ENCODE measurements at regions not wholly inside any gene's neighbourhood (a gene's known extent, or its start where the extent isn't known, plus 50 kb on each side); places are given as distances from the start of the nearest gene placed in this dataset.

DNA sequence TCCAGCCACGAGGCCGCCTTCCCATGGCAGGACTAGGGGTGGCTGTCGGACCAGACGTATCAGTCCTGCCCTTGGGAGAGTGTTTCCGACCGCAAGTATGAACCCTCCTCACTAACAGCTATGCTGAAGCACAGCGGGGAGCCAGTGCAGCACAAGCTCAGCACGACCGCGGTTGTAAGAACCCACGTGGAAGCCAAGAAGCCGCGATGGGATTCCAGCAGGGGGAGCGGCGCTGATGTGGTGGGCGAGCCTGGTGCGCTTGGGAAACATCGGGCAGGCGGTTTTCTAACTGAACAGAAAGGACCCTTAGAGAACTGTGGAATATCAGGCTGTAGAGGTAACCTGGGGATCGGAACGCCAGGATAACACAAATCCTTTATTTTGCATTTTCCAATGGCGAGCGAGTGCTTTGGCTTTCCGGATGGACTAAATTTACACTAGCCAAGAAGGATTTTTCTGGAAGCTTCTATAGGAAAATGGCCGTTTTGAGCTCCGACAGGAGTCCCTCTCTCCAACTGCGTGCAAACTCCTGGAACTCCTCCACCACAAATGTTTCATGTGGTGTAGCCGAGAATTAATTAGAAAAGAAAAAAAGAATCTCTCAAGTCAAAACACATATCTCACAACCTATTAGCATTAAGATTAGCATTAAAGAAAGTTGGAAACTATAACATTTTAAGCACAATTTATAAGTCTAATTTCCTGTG lies 132.0 kb upstream of the MYCN start:
- TF ChIP-seq, protein P1, sequence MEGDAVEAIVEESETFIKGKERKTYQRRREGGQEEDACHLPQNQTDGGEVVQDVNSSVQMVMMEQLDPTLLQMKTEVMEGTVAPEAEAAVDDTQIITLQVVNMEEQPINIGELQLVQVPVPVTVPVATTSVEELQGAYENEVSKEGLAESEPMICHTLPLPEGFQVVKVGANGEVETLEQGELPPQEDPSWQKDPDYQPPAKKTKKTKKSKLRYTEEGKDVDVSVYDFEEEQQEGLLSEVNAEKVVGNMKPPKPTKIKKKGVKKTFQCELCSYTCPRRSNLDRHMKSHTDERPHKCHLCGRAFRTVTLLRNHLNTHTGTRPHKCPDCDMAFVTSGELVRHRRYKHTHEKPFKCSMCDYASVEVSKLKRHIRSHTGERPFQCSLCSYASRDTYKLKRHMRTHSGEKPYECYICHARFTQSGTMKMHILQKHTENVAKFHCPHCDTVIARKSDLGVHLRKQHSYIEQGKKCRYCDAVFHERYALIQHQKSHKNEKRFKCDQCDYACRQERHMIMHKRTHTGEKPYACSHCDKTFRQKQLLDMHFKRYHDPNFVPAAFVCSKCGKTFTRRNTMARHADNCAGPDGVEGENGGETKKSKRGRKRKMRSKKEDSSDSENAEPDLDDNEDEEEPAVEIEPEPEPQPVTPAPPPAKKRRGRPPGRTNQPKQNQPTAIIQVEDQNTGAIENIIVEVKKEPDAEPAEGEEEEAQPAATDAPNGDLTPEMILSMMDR (IDR thresholded peaks at IDR 0.05) = no peak
- no peak for TF ChIP-seq ZFX (IDR thresholded peaks at IDR 0.05; ENCODE audit: borderline replicate concordance)
- no peak overlapping the region for H3K27ac ChIP-seq

DNA sequence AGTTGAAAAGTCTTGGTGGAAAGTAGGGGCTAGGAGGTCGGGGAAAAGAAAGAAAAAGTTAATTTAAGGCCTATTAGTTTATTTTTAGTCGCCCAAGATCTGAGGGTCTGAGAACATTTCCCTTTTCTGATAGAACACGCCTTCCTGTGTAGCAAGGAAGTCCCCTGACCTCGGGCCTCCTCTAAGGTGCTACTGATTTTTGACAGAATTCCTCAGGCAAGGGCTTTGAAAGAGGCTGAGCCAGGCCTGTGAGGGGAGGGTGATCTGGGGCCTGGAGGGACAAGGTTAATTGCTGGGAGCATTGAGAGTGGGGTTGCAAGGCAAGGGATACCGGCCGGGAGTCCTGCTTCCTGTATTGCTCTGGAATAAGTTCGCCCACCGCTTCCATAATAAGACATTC lies 131.4 kb upstream of the MYCN start:
- no peak overlapping the region for H3K27ac ChIP-seq
- TF ChIP-seq ZFX (IDR thresholded peaks at IDR 0.05; ENCODE audit: borderline replicate concordance) = no peak
- TF ChIP-seq, protein P1 (IDR thresholded peaks at IDR 0.05) = no peak

DNA sequence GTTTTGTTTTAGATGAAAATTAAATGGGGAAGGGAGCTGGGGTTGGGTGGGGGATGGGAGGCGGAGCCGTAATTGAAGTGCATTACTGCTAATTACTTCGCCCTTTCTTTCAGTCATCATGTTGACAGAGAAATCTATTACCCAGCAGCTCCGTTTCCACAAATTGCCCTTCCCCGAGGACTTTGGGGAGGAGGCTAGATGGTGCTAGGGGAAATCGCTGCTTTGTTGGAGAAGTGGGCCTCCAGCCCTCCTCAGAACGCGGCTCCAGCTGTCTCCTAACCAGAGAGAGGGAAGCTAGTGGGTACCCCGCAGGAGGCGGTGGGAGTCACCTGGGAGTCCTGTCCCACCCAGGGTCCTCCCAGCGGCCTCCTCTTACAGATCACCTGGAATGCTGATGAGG lies 130.9 kb upstream of the MYCN start:
- TF ChIP-seq, protein P1 (IDR thresholded peaks at IDR 0.05) = no peak
- no peak for TF ChIP-seq ZFX (IDR thresholded peaks at IDR 0.05; ENCODE audit: borderline replicate concordance)
- no peak overlapping the region for H3K27ac ChIP-seq

DNA sequence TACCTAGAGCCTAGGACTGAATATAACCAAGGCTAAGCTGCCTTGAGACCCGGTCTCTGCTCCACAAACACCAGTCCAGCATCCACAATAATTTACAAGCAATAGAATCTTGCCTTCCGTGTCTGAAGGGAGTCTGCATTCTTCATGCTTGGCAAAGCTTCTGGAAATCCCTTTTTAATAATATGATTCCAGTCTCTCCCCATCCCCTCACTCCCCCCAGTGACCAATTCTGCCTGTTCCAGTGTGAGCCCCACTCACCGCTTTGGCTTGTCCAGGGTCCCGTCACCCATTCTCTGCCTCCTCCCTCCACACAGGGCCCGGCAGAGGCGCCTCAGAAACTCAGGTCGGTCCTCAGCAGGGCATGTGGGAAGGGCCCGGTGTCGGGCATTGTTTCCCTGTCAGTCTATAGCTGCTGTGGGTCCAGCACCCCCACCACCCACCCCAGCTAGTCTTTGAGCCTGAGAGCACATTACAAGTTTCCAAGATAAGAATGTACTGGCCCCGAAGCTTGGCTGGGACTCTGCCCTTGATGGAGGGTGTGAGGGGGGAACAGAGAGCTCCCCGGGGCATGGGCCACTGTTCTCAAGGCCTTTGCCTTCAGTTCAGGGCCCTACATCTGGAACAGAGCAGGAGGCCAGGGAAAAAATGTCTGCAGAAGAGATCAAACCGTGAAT lies 129.7 kb upstream of the MYCN start:
- TF ChIP-seq, protein P1 (IDR thresholded peaks at IDR 0.05) = no peak
- TF ChIP-seq ZFX (IDR thresholded peaks at IDR 0.05; ENCODE audit: borderline replicate concordance) = no peak

DNA sequence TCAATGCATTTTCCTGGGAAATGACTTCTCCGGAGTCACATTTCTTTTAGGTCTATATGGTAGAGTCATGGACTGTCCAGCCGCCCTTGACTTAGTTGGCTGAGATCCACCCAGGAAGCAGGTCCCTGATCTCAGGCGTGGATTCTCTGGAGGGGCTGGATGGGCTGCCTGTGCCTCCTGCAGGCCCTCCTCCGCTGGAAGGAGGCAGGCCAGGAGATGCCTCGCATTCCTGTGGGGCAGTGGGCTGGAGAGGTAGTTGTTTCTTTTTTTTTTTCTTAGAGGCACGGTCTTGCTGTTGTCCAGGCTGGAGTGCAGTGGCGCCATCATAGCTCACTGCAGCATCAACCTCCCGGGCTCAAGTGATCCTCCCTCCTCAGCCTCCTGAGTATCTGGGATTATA lies 129.0 kb upstream of the MYCN start:
- no peak for TF ChIP-seq ZFX (IDR thresholded peaks at IDR 0.05; ENCODE audit: borderline replicate concordance)
- TF ChIP-seq, protein P1 (IDR thresholded peaks at IDR 0.05) = no peak
- no peak overlapping the region for H3K27ac ChIP-seq

More for the DNA sequence above, 129.7 kb upstream of the MYCN start:
- no peak overlapping the region for H3K27ac ChIP-seq

DNA sequence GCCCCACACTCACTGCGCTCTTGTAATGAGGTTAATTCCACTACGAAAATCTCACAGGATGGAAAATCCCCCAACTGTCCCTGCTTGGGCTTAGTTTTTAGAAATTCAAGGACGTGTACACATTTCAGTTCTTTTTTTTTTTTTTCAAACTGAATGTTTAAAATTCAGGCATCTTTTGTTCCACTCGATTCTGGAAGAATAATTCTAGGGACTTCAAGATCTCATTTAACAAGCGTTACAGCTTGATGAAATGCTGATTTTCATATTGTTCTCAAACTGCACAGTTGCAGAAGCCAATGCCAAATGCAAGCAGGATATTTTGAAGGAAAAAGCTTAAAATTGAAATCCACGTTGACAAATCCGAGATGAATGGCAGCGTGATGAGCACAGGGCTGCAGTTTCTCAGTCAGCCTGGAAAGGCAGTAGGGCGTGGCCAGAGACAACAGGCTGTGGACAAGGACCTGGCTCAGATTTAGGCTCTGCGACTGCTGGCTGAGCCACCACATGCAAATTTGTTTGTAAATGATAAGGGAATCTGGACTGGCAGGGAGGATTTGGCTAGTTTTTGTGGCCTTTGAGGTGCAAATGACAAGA lies 128.1 kb upstream of the MYCN start:
- TF ChIP-seq, protein P1 (IDR thresholded peaks at IDR 0.05) = no peak
- no peak for TF ChIP-seq ZFX (IDR thresholded peaks at IDR 0.05; ENCODE audit: borderline replicate concordance)
- H3K27ac ChIP-seq = no peak overlapping the region

Measured in 22Rv1 (cell line).